HuH-7 (cell line): ENCODE measurements at regions not wholly inside any gene's neighbourhood (a gene's known extent, or its start where the extent isn't known, plus 50 kb on each side); places are given as distances from the start of the nearest gene placed in this dataset.
A peak's percentile ranks its signal among the peaks of the same experiment; 100 is the strongest.

Source experiments
- DNase-seq: peaks from one replicate; pipeline ENCODE4 v3.0.0; 2011; ENCODE audit warnings: low spot score

DNA sequence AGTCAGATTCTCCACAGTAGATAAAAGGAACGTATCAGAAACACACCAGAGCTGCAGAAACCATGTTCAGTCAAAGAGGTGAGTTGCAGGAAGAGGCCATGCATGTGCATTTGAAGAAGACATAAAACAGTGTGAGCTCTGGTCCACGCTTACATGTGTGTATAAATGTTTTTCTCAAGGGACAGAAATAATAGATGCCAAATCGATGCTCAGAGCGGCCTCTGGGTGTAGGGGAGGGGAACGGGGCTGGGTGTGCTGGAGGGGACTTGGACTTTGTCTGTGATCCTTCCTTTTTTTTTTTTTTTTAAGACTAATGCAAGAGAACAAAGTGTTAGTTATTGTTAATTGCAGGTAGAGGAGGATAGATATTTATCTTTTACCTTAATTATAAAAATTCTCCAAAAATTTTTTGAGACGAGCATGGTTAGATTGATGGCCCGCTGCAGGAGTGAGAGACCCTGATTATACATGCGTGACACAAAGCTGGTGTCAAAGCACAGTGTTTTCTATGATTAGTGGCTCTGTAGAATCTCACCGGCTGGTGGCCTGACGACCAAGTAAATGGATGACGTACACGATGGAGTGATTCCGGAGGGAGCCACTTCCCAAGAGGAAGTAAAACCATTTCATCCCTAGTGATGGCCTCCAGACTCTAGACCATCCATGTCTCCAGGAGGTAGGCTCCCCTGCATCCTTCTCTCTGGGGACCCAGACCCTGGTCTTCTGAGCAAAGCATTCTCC, 240.2 kb downstream of the ENGASE start:
- DNase-seq: no peak

DNA sequence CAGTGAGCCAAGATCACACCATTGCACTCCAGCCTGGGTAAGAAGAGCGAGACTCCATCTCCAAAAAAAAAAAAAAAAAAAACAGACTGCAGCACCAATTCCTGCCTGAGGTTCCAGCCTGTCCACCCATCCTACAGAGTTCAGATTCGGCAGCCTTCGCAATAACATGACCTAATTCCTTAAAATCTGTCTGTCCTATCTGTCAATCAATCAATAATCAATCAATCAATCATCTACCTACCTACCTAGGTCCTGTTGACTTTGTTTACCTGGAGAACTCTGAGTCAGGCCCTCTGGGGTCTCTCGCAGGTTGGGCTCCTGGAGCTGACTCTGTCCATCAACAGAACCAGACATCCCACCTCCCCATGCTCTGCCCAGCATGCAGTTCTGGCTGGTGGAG, 236.7 kb downstream of the ENGASE start:
- DNase-seq: no peak

DNA sequence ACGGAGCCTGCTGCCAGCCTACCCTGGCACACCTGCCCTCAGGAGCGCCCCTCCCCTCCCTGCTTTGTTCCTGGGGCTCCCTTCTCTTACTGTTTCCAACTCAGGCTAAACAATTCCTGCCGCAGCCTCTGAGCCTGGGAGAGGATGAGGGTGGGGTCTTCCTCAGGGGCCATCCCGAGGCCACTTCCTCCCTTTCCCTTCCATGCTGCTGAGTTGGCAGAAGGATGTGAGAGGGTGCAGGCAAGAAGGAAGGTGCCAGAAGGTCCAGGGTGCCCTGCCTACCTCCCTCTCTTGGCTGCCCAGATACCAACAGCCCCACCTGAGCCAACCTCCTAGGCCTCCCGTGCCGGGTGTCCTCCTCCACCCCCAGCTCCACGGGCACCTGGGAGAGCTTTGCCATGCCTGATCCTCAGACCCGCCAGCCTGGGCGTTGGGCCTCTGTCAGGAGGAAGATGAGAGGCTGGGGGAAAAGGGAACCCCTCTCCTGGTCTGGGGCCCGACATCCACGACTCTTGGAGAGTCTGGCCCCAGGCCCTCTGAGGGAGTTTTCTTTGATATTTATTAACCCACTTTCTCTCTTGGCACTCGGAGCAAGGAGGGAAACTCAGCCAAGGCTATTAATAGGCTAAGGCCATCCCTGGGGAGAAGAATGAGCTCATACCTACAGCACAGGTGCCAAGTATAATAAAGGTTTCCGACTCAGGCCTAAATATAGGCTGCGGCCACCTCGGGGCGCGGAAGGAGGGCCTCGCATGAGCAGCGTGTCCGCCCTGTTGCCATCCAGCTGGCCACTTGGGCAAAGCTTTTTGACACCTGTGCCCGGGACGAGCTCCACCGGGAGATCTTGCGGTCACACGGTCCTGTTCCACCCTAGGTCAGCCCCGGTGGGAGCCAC, 232.0 kb downstream of the ENGASE start:
- no peak for DNase-seq

DNA sequence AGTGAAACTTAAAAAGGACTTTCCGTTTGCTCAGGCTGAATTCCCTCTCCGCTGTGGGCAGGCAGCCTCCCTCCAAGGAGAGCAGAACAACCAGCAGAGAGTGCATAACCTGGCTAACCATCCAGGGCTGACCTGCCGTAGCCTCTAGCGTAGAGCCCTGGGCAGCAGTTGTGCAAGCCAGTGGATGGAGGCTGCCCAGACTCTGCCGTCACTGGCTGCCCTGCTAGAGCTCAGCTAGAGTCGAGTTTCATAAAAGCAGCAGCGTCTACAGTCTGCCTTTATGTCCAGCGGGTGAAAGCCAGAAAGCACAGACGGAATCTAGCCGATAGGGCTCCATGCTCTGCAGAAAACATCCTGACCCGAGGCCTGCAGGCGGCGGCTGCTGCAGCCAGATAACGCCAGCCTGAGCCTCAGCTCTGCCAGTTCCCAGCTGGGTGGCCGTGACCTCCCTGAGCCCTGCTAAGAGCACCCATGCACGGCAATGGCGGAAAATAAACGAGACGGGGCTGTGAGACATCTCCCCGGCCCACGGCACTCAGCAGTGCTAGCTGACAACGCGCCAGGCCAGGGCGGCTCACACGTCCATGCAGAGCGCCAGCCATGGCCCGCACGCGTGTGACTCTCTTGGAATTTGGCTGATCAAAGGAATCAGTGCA, 231.3 kb downstream of the ENGASE start:
- no peak for DNase-seq

GRCh38 chr17:79305376-79305767, 230.7 kb downstream of the ENGASE start:
- DNase-seq: no peak

- no peak for DNase-seq
Measured at GRCh38 chr17:79304884-79305283, 230.3 kb downstream of the ENGASE start.

GRCh38 chr17:79303641-79304205, 229.1 kb downstream of the ENGASE start:
- DNase-seq: no peak

DNA sequence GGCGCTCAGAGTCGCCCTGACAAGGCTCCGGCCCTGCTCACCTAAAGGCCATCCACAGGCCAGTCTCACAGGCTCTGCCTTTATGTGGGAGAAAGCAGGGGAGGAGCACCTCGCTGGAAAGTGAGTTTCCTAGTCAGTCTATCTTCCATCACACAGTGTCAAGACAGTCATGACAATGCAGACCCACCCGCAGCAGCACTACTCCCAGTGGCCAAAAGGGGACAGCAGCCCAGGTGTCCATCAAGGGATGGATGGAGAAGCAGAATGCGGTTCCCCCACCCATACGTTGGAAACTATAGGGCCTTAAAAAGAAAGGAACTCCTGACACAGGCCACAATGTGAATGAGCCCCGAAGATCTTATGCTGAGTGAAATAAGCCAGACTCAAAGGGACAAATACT, 226.8 kb downstream of the ENGASE start:
- peak; percentile 37 for DNase-seq

DNA sequence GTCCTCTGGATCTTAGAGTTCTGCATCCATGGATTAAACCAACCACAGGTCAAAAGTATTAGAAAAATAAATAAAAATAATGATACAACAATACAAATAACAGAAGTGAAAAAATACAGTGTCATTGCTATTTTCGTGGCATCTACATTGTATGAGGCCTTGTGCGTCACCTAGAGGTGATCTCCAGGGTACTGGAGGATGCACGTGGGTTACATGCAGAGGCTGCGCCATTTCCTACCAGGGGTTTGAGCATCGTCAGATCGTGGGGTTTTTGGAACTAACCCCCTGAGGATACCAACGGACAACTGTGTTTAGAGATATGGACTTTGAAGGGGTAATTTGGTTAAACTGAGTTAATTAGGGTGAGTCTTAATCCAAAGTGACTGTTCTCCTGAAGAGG, 224.7 kb downstream of the ENGASE start:
- no peak for DNase-seq

GRCh38 chr17:79298799-79299198, 224.2 kb downstream of the ENGASE start:
- no peak for DNase-seq

- no peak for DNase-seq
Measured at GRCh38 chr17:79296243-79296642, 221.6 kb downstream of the ENGASE start.

- no peak for DNase-seq
Measured at GRCh38 chr17:79295307-79295706, 220.7 kb downstream of the ENGASE start.

DNA sequence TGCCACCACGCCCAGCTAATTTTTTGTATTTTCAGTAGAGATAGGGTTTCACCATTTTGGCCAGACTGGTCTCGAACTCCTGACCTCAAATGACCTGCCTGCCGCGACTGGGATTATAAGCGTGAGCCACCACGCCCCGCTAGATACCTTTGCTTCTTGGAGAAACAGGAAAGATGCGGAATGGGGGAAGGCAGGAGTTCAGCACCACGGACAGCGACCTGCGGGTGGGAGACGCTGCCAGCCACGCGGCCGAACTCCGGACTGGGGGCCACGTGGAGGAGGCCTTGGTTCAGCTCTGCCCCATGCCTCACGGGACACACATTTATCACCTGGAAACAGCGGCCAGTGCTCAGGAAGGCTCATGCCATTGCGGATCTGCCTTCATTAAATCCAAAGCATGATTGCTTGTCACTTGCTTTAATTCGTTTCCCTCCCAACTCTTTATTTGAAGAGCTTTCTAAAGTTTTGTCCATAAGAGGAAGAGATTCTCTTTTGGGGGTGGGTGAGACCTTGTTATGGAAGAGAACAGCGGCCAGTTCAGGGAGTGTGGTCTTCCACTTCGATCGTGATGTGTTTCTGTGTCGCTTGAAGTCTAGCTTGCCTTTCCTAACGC, 219.9 kb downstream of the ENGASE start:
- DNase-seq: peak; percentile 85

- no peak for DNase-seq
Measured at GRCh38 chr17:79292501-79292900, 217.9 kb downstream of the ENGASE start.

DNA sequence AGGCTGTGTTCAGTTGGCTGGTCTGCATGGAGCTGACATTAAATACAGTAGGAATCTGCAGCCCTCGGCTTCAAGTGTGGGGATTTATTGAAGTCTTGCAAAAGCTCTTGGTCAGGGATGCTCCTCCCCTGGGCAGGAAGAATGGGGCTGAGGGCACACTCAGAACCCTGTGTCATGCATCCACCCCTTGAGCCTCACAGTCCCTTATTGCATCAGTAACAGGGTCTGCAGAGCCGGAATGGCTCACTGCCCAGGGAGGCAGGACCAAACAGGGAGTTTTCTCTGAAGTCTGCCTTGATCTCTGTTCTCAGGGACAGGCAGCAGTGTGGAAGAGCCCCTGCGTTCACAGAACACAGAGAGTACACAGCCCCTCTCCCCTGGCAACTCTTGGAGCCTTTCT, 216.8 kb downstream of the ENGASE start:
- no peak for DNase-seq

- DNase-seq: no peak
Measured at GRCh38 chr17:79290726-79291125, 216.1 kb downstream of the ENGASE start.

GRCh38 chr17:79288950-79289349, 214.3 kb downstream of the ENGASE start:
- DNase-seq: no peak

- no peak for DNase-seq
Measured at GRCh38 chr17:79286440-79286839, 211.8 kb downstream of the ENGASE start.

GRCh38 chr17:79285973-79286372, 211.3 kb downstream of the ENGASE start:
- DNase-seq: no peak

- DNase-seq: no peak
Measured at GRCh38 chr17:79282294-79282693, 207.7 kb downstream of the ENGASE start.

- DNase-seq: no peak
Measured at GRCh38 chr17:79281803-79282202, 207.2 kb downstream of the ENGASE start.
